Liver (tissue), 8 donors: ENCODE measurements at regions not wholly inside any gene's neighbourhood (a gene's known extent, or its start where the extent isn't known, plus 50 kb on each side); places are given as distances from the start of the nearest gene placed in this dataset.

Experiments
- DNase-seq: peaks from one replicate; pipeline ENCODE4 v3.0.0-alpha.2; 2017; ENCODE audit warnings: low spot score
- H3K27ac ChIP-seq, 2 donors: one replicate each; pipeline ENCODE4 v1.7.0; 2013; ENCODE audit warnings: inconsistent platforms in 2 of 2, low read length in 2 of 2, control low read depth in 1 of 2, low read depth in 1 of 2, mild to moderate bottlenecking in 1 of 2
- H3K27me3 ChIP-seq, 4 donors: one replicate each; pipeline versions ENCODE4 v1.6.1 to v1.7.0; 2013; ENCODE audit warnings: low read length in 3 of 4, inconsistent platforms in 1 of 4, mild to moderate bottlenecking in 1 of 4, moderate library complexity in 1 of 4; ENCODE audit not compliant: control insufficient read depth in 4 of 4, insufficient read depth in 4 of 4
- H3K36me3 ChIP-seq, 4 donors: one replicate each; pipeline versions ENCODE4 v1.6.1 to v1.7.0; 2013; ENCODE audit warnings: low read length in 3 of 4, mild to moderate bottlenecking in 3 of 4, low read depth in 1 of 4, moderate library complexity in 1 of 4; ENCODE audit not compliant: control insufficient read depth in 4 of 4, insufficient read depth in 3 of 4
- H3K4me1 ChIP-seq, 4 donors: one replicate each; pipeline versions ENCODE4 v1.6.1 to v1.7.0; 2013; ENCODE audit warnings: low read length in 3 of 4, mild to moderate bottlenecking in 3 of 4, moderate library complexity in 1 of 4; ENCODE audit not compliant: control insufficient read depth in 4 of 4, insufficient read depth in 4 of 4
- H3K4me3 ChIP-seq, 3 donors: one replicate each; pipeline versions ENCODE4 v1.6.1 to v1.7.0; 2013; ENCODE audit warnings: low read length in 3 of 3, control low read depth in 1 of 3, low read depth in 1 of 3, mild to moderate bottlenecking in 1 of 3
- H3K9ac ChIP-seq, 2 donors: one replicate each; pipeline ENCODE4 v1.7.0; 2013; ENCODE audit warnings: low read length in 2 of 2, mild to moderate bottlenecking in 2 of 2, moderate library complexity in 2 of 2, control low read depth in 1 of 2, low read depth in 1 of 2
- H3K9me3 ChIP-seq, 4 donors: one replicate each; pipeline versions ENCODE4 v1.6.1 to v1.7.0; 2013; ENCODE audit warnings: low read length in 3 of 4; ENCODE audit not compliant: control insufficient read depth in 4 of 4
- ATF3 ChIP-seq: IDR thresholded peaks from 2 replicates; pipeline ENCODE4 v1.6.1; 2016; ENCODE audit warnings: antibody characterized with exemption
- CTCF ChIP-seq: fragments of 150-350 bp; IDR thresholded peaks from 2 replicates; pipeline ENCODE4 v1.5.1; 2017; ENCODE audit warnings: improper control_type of control experiment, low read depth, low read length; ENCODE audit not compliant: missing input control
- EGR1 ChIP-seq, 2 donors: IDR thresholded peaks; 2 replicates each; pipeline ENCODE4 v1.6.1; 2016 to 2018; ENCODE audit warnings: antibody characterized with exemption in 2 of 2, low read depth in 2 of 2
- FOXA1 ChIP-seq: IDR thresholded peaks from 2 replicates; pipeline ENCODE4 v1.6.1; 2016; ENCODE audit warnings: antibody characterized with exemption
- FOXA2 ChIP-seq: IDR thresholded peaks from 2 replicates; pipeline ENCODE4 v1.6.1; 2016; ENCODE audit warnings: antibody characterized with exemption
- GABPA ChIP-seq, 2 donors: IDR thresholded peaks in 1 of 2; conservative IDR thresholded peaks in 1 of 2; 2 replicates each; pipeline ENCODE4 v1.6.1; 2016; ENCODE audit warnings: antibody characterized with exemption in 2 of 2, mild to moderate bottlenecking in 1 of 2, moderate library complexity in 1 of 2
- HNF4A ChIP-seq, 2 donors: conservative IDR thresholded peaks; 2 replicates each; pipeline ENCODE4 v1.6.1; 2016; ENCODE audit warnings: antibody characterized with exemption in 2 of 2, mild to moderate bottlenecking in 2 of 2
- HNF4G ChIP-seq: IDR thresholded peaks from 2 replicates; pipeline ENCODE4 v1.6.1; 2016; ENCODE audit warnings: antibody characterized with exemption
- JUND ChIP-seq, 2 donors: IDR thresholded peaks; 2 replicates each; pipeline ENCODE4 v1.6.1; 2016; ENCODE audit warnings: antibody characterized with exemption in 2 of 2
- MAX ChIP-seq: IDR thresholded peaks from 2 replicates; pipeline ENCODE4 v1.6.1; 2016; ENCODE audit warnings: antibody characterized with exemption
- NR2F2 ChIP-seq: IDR thresholded peaks from 2 replicates; pipeline ENCODE4 v1.6.1; 2016; ENCODE audit warnings: antibody characterized with exemption
- RAD21 ChIP-seq, 2 donors: IDR thresholded peaks; 2 replicates each; pipeline ENCODE4 v1.6.1; 2016; ENCODE audit warnings: antibody characterized with exemption in 2 of 2, mild to moderate bottlenecking in 2 of 2
- REST ChIP-seq: IDR thresholded peaks from 2 replicates; pipeline ENCODE4 v1.6.1; 2016; ENCODE audit warnings: antibody characterized with exemption, mild to moderate bottlenecking
- RXRA ChIP-seq, 2 donors: IDR thresholded peaks; 2 replicates each; pipeline ENCODE4 v1.6.1; 2017 to 2018; ENCODE audit warnings: antibody characterized with exemption in 2 of 2, mild to moderate bottlenecking in 1 of 2
- SP1 ChIP-seq: IDR thresholded peaks from 2 replicates; pipeline ENCODE4 v1.6.1; 2018; ENCODE audit warnings: antibody characterized with exemption, mild to moderate bottlenecking
- TAF1 ChIP-seq: conservative IDR thresholded peaks from 2 replicates; pipeline ENCODE4 v1.6.1; 2016; ENCODE audit warnings: antibody characterized with exemption, mild to moderate bottlenecking
- YY1 ChIP-seq: IDR thresholded peaks from 2 replicates; pipeline ENCODE4 v1.6.1; 2016; ENCODE audit warnings: antibody characterized with exemption, mild to moderate bottlenecking
- ZBTB33 ChIP-seq: IDR thresholded peaks from 2 replicates; pipeline ENCODE4 v1.6.1; 2016; ENCODE audit warnings: antibody characterized with exemption
- whole genome bisulfite sequencing: extraction: QIAGEN DNeasy Blood & Tissue Kit; methylation state at CpG from one replicate; pipeline ENCODE4 v1.1.7; 2013; 5-methylcytosine and 5-hydroxymethylcytosine counted together
- donor health status: healthy.
- donor health status: healthy.
- donor health status: healthy.
- donor health status: healthy.
- donor health status: healthy.

GRCh38 chr3:30512576-30512975 lies 93.8 kb upstream of the TGFBR2 start:
- H3K4me3 ChIP-seq, result no peak overlapping the region
- TF ChIP-seq HNF4G (no peak), RXRA (IDR thresholded peaks at IDR 0.05) (no peak), ATF3 (no peak), TAF1 (no peak), EGR1 (IDR thresholded peaks at IDR 0.05; ENCODE audit: low read depth in 2 of 2) (no peak), GABPA (IDR thresholded peaks at IDR 0.05 in 1 of 2, conservative IDR thresholded peaks at IDR 0.05 in 1 of 2) (no peak), SP1 (no peak), NR2F2 (no peak), YY1 (no peak), FOXA2 (no peak), HNF4A (conservative IDR thresholded peaks at IDR 0.05) (no peak), ZBTB33 (no peak), JUND (IDR thresholded peaks at IDR 0.05) (no peak), RAD21 (IDR thresholded peaks at IDR 0.05) (no peak), FOXA1 (no peak), CTCF (no peak), REST (no peak), MAX (no peak)
- no peak overlapping the region for H3K27ac ChIP-seq
- no peaks in the 10 kb centered on the region for H3K9me3 ChIP-seq
- H3K36me3 ChIP-seq, result no peaks in the 10 kb centered on the region
- peaks cover 5 to 21% (median 16%) of the 10 kb centered on the region in 4 donors for H3K4me1 ChIP-seq
- no peak overlapping the region for H3K9ac ChIP-seq
- H3K27me3 ChIP-seq, result no peaks in the 10 kb centered on the region
- no peak for DNase-seq
- 93% methylated on average over 1 of the region's 1 CpG for WGBS
